OCI-LY3 (cell line): ENCODE measurements at regions not wholly inside any gene's neighbourhood (a gene's known extent, or its start where the extent isn't known, plus 50 kb on each side); places are given as distances from the start of the nearest gene placed in this dataset.

ENCODE experiments used
- H2AFZ ChIP-seq: fragments of 200-600, 300-600 bp; shearing (Covaris generic); 2 replicates; pipeline ENCODE4 v1.6.0; 2014; ENCODE audit warnings: antibody characterized with exemption, low read depth, low read length
- H3K27ac ChIP-seq: fragments of 200-600, 300-600 bp; sonication (generic); 2 replicates; pipeline ENCODE4 v1.5.1; 2014; ENCODE audit warnings: mild to moderate bottlenecking, low read length, moderate library complexity, mixed read lengths
- H3K27me3 ChIP-seq: fragments of 200-600, 300-600 bp; sonication (generic); 2 replicates; pipeline ENCODE4 v1.6.1; 2014; ENCODE audit warnings: low read depth, low read length, mixed read lengths
- H3K36me3 ChIP-seq: fragments of 200-600, 300-600 bp; sonication (generic); replicated peaks from 2 replicates; pipeline ENCODE3; 2014; ENCODE audit warnings: low read depth, low read length, mixed read lengths
- H3K4me1 ChIP-seq: fragments of 300-600, 200-600 bp; sonication (generic); 2 replicates; pipeline ENCODE4 v1.6.1; 2014; ENCODE audit warnings: low read length, mixed read lengths
- H3K4me2 ChIP-seq: fragments of 200-600, 300-600 bp; sonication (generic); 2 replicates; pipeline ENCODE4 v1.6.1; 2014; ENCODE audit warnings: low read length, mixed read lengths
- H3K4me3 ChIP-seq: fragments of 300-600, 200-600 bp; sonication (generic); 2 replicates; pipeline ENCODE4 v1.5.1; 2014; ENCODE audit warnings: antibody characterized with exemption, mild to moderate bottlenecking, low read length, moderate library complexity
- H3K79me2 ChIP-seq: fragments of 300-600, 200-600 bp; shearing (Covaris generic); 2 replicates; pipeline ENCODE4 v1.6.1; 2014; ENCODE audit warnings: mild to moderate bottlenecking, low read length, mixed read lengths
- H3K9ac ChIP-seq: fragments of 300-600, 200-600 bp; shearing (Covaris generic); 2 replicates; pipeline ENCODE4 v1.6.0; 2014; ENCODE audit warnings: mild to moderate bottlenecking, low read length, moderate library complexity
- H3K9me3 ChIP-seq: fragments of 200-600, 300-600 bp; shearing (Covaris generic); 2 replicates; pipeline ENCODE4 v1.6.1; 2014; ENCODE audit warnings: low read length, mixed read lengths; ENCODE audit not compliant: insufficient read depth
- H4K20me1 ChIP-seq: fragments of 200-600, 300-600 bp; sonication (generic); 2 replicates; pipeline ENCODE4 v1.6.1; 2016; ENCODE audit warnings: low read length, mixed read lengths; ENCODE audit not compliant: insufficient read depth
- CTCF ChIP-seq: fragments of 200-600, 300-600 bp; sonication (generic); IDR thresholded peaks from 2 replicates; pipeline ENCODE4 v1.5.1; 2014; ENCODE audit warnings: antibody characterized with exemption, low read length, low read depth
- EZH2phosphoT487 ChIP-seq: fragments of 200-600 bp; shearing (Covaris generic); IDR thresholded peaks from 2 replicates; pipeline ENCODE4 v1.6.1; 2018; ENCODE audit warnings: antibody characterized with exemption, mixed run types, low read depth

- H4K20me1 ChIP-seq, result no peaks in the 10 kb centered on the region
- H3K4me2 ChIP-seq, result no peak overlapping the region
- H3K27me3 ChIP-seq, result no peaks in the 10 kb centered on the region
- H3K4me1 ChIP-seq, result no peaks in the 10 kb centered on the region
- no peaks in the 10 kb centered on the region for H3K9me3 ChIP-seq
- H3K4me3 ChIP-seq, result no peak overlapping the region
- H3K36me3 ChIP-seq, result no peaks in the 10 kb centered on the region
- no peaks in the 10 kb centered on the region for H3K79me2 ChIP-seq
- no peak overlapping the region for H3K27ac ChIP-seq
- H3K9ac ChIP-seq, result no peak overlapping the region
- TF ChIP-seq CTCF (no peak), EZH2phosphoT487 (no peak)
- no peak overlapping the region for H2AFZ ChIP-seq
Observed at GRCh38 chr7:109131141-109131540, 561.5 kb downstream of the DNAJB9 start.

- TF ChIP-seq EZH2phosphoT487 (no peak), CTCF (no peak)
- Histone ChIP-seq H3K4me2 (no peak overlapping the region), H4K20me1 (no peaks in the 10 kb centered on the region), H3K27ac (no peak overlapping the region), H2AFZ (no peak overlapping the region), H3K9me3 (no peaks in the 10 kb centered on the region), H3K79me2 (no peaks in the 10 kb centered on the region), H3K36me3 (no peaks in the 10 kb centered on the region), H3K4me3 (no peak overlapping the region), H3K4me1 (no peaks in the 10 kb centered on the region), H3K27me3 (no peaks in the 10 kb centered on the region), H3K9ac (no peak overlapping the region)
Observed at GRCh38 chr7:109136893-109137292, 567.2 kb downstream of the DNAJB9 start.

- TF ChIP-seq EZH2phosphoT487 (no peak), CTCF (no peak)
- Histone ChIP-seq H3K4me3 (no peak overlapping the region), H3K36me3 (no peaks in the 10 kb centered on the region), H3K79me2 (no peaks in the 10 kb centered on the region), H2AFZ (no peak overlapping the region), H4K20me1 (no peaks in the 10 kb centered on the region), H3K4me1 (no peaks in the 10 kb centered on the region), H3K4me2 (no peak overlapping the region), H3K9me3 (no peaks in the 10 kb centered on the region), H3K27ac (no peak overlapping the region), H3K9ac (no peak overlapping the region), H3K27me3 (no peaks in the 10 kb centered on the region)
Observed at GRCh38 chr7:109154748-109155147, 585.1 kb downstream of the DNAJB9 start.

GRCh38 chr7:109158246-109158645 is 588.6 kb downstream of the DNAJB9 start:
- Histone ChIP-seq H3K4me3 (no peak overlapping the region), H4K20me1 (no peaks in the 10 kb centered on the region), H2AFZ (no peak overlapping the region), H3K4me2 (no peak overlapping the region), H3K27me3 (no peaks in the 10 kb centered on the region), H3K36me3 (no peaks in the 10 kb centered on the region), H3K9me3 (no peaks in the 10 kb centered on the region), H3K9ac (no peak overlapping the region), H3K27ac (no peak overlapping the region), H3K79me2 (no peaks in the 10 kb centered on the region), H3K4me1 (no peaks in the 10 kb centered on the region)
- TF ChIP-seq EZH2phosphoT487, result no peak

- Histone ChIP-seq H3K27me3 (no peaks in the 10 kb centered on the region), H3K9ac (no peak overlapping the region), H3K4me3 (no peak overlapping the region), H3K4me1 (no peaks in the 10 kb centered on the region), H2AFZ (no peak overlapping the region), H3K27ac (no peak overlapping the region), H3K9me3 (no peaks in the 10 kb centered on the region), H3K79me2 (no peaks in the 10 kb centered on the region), H3K4me2 (no peak overlapping the region), H4K20me1 (no peaks in the 10 kb centered on the region), H3K36me3 (no peaks in the 10 kb centered on the region)
- TF ChIP-seq CTCF, result no peak
- TF ChIP-seq EZH2phosphoT487, result no peak
Observed at GRCh38 chr7:109176661-109177060, 607.0 kb downstream of the DNAJB9 start.
